ENCODE measurements at regions not wholly inside any gene's neighbourhood (a gene's known extent, or its start where the extent isn't known, plus 50 kb on each side); places are given as distances from the start of the nearest gene placed in this dataset.
"Not testable (repeated sequence)": the region's sequence is repeated elsewhere in the genome, so short reads cannot be mapped to it uniquely, and the experiment has no call there.

DNA sequence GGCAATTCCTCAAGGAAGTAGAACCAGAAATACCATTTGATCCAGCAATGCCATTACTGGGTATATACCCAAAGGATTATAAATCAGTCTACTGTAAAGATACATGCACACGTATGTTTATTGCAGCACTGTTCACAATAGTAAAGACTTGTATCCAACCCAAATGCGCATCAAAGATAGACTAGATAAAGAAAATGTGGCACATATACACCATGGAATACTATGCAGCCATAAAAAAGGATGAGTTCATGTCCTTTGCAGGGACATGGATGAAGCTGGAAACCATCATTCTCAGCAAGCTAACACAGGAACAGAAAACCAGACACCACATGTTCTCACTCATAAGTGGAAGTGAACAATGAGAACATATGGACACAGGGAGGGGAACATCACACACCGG lies 130.0 kb upstream of the HS3ST4 start:
- not testable (repeated sequence) for DNase-seq

DNA sequence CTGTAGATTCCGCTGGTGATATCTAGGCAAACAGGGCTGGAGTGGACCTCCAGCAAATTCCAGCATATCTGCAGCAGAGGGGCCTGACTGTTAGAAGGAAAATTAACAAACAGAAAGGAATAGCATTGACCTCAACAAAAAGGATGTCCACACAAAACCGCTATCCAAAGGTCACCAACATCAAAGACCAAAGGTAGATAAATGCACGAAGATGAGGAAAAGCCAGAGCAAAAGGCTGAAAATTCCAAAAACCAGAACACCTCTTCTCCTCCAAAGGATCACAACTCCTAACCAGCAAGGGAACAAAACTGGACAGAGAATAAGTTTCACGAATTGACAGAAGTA lies 134.8 kb upstream of the HS3ST4 start:
- not testable (repeated sequence) for DNase-seq

DNA sequence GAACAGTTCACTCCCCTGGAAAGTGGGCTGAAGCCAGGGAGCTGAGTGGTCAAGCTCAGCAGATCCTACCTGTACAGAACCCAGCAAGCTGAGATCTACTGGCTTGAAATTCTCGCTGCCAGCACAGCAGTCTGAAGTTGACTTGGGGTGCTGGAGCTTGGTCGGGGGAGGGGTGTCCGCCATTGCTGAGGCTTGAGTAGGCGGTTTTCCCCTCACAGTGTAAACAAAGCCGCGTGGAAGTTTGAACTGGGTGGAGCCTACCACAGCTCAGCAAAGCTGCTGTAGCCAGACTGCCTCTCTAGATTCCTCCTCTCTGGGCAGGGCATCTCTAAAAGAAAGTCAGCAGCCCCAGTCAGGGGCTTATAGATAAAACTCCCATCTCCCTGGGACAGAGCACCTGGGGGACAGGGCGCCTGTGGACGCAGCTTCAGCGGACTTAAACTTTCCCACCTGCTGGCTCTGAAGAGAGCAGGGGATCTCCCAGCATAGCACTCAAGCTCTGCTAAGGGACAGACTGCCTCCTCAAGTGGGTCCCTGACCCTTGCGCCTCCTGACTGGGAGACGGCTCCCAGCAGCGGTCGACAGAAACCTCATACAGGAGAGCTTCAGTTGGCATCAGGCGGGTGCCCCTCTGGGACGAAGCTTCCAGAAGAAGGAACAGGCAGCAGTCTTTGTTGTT lies 135.3 kb upstream of the HS3ST4 start:
- not testable (repeated sequence) for DNase-seq

DNA sequence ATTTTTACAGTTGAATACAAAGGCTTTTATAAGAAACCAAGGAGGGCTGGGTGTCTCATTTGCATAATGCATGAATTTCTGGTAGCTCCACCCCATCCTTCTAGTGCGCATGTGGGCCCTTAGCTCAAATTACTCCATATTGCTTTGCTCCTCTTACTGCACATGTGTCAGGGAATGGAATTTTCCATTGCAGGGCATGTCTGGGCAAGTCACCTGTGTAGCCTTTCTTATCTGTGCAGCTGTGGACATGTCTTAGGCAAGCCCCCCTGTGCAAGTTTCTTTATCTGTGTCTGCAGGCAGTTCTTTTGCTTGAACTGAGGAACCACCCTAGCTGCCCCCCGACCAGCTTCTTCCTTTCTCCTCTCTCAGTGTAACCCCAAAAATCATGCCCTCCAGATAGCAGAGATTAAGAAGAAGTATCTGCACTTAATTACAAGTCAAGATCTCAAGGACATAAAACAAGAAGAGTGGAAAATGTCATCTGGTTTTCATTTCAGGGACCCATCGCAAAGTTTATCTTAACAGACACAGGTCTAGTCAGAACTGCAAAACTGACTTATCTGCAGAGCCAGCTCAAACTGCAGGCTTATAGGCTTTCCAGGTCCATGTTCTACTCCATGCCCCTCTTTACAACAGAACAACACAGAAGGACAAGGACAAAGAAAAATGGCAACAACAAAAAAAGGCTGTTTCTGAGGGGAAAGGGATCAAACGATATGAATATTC lies 137.9 kb upstream of the HS3ST4 start:
- DNase-seq: no peak

DNA sequence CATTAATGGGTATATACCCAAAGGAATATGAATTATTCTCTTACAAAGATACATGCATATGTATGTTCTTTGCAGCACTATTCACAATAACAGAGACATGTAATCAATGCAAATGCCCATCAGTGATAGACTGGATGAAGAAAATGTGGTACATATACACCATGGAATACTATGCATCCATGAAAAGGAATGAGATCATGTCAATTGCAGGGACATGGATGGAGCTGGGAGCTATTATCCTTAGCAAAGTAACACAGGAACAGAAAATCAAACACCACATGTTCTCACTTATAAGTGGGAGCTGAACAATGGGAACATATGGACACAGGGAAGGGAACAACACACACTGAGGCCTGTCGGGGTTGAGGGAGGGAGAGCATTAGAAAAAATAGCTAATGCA lies 141.1 kb upstream of the HS3ST4 start:
- no peak for DNase-seq

DNA sequence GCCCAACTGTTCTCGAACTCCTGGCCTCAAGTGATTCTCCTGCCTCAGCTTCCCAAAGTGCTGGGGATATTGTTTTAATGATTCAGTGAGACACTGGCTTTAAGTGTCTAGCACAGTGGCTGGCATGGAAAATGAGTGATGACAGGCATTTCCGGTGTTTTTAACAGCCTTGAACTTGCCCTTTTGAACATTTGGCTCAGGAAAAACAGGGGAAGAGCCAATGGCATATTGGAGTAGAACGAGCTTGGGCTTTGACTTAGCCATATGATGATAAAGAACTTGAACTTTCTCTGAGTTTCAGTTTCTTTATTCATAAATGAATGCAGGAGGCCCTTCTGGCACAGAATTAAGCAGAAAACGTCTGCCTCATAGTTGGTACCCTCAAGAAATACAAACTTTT lies 145.0 kb upstream of the HS3ST4 start:
- DNase-seq: no peak

DNA sequence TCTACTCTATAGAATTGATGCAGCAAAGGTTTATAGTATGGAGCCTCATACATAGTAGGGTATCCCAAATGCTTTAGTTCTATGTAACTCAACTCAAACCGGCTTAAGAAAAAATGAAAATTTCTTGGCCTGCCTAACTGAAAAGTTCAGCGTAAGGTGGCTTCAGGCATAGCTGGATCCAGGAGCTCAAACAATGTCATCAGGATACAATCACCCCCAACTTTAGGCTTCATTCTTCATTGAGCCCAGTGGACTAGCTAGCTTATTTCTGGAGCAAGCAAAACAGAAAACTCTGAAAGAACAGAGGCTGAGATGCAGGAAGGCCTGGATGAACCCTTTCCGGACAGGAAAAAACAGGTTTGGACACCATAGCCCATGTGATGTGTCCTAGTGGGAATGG lies 147.5 kb upstream of the HS3ST4 start:
- DNase-seq: no peak

DNA sequence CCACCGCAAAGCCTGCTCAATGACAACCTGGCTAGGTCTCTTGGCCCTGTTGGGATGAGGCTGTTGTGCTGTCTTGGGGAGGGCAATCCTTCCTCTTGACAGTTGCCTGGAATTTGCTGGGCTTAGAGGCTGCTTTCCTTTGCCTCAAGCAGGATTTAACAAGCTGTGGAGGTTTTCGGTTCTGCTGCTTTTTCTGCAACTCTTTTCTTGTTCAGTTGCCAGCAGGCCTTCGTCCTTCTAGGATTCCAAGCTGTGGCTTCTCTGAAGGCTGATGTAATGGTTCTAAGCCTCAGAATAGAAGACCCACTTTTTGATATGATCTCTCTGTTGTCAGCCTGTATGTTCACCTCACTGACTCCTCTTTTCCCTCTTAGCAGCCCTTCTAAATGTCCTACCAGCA lies 149.5 kb upstream of the HS3ST4 start:
- DNase-seq: no peak

DNA sequence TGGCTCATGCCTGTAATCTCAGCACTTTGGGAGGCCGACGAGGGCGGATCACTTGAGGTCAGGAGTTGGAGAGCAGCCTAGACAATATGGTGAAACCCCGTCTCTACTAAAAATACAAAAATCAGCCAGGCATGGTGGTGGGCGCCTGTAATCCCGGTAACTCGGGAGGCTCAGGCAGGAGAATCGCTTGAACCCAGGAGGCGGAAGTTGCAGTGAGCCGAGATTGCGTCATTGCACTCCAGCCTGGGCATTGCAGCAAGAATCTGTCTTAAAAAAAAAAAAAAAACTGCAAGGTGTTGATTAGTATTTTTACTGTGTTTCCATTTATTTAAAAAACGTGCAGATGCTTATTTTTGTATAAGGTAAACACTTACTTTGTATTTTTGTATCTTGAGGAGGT lies 152.0 kb upstream of the HS3ST4 start:
- DNase-seq: not testable (repeated sequence)

DNA sequence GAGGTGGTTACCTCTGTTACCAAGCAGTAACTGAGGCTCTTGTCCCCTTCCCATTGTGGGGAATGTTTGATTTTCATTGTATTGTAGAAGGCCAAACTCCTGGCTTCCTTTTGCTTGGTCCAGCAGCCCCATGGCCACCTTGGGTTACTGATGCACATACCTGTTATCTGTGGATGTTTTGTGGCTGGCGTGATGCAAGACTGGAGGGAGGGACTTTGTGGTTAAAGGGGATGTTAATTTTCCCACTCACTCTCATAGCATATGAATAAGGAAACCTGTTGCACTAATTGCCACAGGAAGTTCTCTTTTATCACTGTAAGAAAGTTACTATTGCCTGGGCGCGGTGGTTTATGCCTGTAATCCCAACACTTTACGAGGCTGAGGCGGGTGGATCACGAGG lies 168.6 kb upstream of the HS3ST4 start:
- DNase-seq: no peak

DNA sequence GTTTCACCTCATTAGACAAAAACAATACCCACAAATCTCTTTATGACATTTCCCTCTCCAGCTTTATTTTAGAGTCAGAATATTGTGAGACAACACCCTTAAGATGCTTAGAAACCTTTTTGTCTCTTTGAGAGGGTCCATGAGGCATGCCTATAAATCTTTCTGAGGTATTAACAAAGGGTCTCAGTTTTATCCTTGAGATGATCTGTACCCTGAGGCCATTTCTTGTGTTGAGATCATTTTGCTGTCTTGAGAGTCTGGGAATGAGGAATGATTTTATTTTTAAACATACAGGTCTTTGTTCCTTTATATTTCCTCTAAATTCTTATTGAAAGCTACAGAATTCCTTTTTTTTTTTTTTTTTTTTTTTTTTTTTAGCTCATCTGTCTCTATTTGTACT lies 179.7 kb upstream of the HS3ST4 start:
- DNase-seq: no peak

DNA sequence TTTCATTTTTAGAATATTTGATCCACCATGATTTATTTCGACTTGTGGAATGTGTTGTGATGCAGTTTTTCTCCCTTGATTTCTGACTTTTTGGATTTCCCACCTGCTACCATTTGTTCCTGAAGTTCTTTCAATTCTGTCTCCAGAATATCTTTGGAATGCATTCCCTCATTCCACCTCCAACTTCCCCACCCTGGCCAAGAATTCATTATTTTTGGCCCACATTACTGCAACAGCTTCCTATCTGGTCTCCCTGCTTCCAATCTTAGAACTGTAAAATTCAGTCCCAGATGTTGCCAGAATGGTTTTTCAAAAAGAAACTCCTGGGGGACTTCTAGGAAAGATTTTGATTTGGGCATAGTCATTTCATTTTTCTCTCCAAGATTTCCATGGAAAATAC lies 182.3 kb upstream of the HS3ST4 start:
- DNase-seq: no peak

DNA sequence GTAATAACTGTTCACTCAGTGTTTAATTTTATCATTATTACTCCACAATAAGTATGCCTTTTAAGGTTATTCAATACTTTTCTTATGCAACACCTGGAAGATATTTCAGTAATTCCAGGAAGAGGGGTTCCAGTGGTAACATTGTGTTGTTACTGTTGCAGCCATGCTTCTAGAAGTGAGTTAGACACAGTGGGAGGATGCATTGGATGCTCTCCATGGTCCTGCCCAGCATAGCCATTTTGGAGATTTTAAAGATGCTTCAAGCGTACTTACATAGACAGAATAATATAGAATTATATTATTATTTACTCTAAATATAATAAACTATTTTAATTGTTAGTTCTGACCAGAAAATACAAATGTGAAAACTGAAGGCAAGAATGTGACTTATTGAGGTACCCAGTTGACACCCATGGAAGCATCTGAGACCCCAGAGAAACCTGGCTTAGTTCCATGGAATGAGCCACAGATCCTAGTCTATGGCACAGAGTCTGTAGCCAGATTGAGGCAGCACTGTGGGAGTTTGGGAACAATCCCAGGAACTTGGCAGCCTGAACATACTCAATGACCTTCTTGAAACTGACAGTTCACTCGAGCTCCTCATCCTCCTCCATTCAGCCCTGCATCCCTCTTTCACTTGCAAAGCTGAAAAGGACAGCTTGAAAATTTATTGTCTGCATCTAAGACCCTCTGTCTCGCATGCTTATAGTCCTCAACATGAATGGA lies 190.1 kb upstream of the HS3ST4 start:
- no peak for DNase-seq

DNA sequence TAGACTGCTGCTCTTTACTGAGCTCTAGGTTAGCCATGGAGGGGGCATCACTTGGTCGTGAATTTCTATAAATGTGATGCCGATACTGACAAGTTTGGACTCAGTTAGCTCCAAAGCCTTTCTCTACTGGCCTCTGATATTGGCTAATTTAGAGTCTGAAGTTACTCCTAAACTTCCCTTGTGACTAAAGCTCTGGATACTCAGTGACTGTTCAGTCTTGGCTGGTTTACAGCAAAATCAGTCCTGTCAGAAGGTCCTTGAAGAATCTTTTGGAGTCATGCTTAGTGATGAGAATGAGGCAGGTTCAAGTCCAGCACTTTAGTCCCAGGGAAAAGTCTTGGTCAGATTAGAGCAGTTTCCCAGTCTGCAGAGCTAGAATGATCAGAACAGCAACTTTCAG lies 197.5 kb upstream of the HS3ST4 start:
- DNase-seq: no peak

DNA sequence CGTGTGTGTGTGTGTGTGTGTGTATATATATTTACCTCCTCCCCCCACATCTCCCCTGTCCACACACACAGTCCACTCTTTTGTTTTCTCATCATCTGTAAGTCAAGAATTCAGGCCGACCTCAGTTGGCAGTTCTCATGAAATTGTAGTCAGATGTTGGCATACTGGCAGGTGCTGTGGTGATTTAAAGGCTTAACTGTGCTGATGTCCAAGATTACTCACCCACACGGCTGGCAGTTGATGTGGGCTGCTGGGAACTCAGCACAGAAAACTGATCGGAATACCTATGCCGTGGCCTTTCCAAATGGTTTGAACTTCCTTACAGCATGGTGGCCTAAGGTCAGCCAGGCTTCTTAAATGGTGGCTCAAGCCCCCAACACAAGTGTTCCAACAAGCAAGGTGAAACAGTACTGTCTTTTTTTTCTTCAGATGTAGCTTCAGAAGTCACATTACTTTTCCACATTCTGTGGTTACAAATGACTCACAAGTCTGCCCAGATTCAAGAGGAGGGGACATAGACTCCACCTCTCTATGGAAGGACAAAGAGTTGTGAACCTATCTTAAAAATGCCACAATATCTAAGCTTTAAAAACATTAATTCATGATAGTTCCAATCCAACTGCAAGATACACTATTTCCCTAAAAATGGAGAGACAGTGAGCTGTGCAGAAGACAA lies 198.5 kb upstream of the HS3ST4 start:
- no peak for DNase-seq

DNA sequence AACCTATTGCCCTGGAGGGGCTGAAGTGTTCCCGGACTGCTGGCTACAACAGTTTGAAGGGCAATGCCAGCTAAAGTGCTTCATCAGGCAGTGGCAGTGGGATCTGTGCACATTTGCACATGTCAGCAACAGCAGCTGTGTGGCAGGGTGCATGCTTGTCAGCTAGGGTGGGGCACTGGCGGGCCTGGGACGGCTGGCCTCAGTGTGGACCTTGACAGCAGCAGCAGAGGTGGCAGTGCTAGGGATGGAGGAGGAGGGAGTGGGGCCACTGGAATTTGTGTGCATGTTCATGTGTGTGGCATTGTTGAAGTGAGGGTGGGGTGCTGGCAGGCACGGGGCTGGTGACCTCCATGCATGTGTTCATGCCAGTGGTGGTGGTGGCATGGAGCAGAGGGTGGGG lies 203.3 kb upstream of the HS3ST4 start:
- DNase-seq: no peak

DNA sequence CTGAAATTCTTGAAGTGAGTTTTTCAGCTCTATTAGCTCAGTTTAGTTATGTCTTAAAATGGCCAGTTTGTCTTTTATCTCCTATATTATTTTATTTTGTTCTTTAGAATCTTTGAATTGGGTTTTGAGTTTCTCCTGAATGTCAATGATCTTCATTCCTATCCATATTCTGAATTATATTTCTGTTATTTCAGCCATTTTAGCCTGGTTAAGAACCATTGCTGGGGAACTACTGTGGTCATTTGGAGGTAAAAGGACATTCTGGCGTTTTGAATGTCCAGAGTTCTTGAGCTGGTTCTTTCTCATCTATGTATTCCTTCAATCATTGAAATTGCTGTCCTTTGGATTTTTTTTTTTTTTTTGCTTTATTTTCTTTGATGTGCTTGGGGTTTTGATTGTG lies 203.9 kb upstream of the HS3ST4 start:
- DNase-seq: no peak

DNA sequence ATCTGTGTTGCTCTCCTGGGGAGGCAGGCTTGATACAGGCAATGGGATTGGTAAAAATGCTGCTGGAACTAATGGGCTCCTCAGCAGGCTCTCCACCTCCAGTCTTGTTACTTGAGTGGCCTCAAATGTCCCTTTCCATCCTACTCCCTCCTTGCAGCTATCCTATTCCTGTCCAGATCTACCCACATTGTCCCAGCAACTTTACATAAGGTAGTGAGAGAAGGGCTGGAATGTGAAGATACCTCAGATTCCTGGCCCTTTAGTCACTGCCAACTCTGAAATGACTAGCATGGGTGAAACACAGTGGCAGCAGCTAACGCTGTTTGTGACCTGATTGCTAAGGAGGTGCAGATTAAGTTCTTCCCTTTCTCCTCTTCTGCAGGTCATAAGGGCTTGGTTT lies 210.1 kb upstream of the HS3ST4 start:
- no peak for DNase-seq

DNA sequence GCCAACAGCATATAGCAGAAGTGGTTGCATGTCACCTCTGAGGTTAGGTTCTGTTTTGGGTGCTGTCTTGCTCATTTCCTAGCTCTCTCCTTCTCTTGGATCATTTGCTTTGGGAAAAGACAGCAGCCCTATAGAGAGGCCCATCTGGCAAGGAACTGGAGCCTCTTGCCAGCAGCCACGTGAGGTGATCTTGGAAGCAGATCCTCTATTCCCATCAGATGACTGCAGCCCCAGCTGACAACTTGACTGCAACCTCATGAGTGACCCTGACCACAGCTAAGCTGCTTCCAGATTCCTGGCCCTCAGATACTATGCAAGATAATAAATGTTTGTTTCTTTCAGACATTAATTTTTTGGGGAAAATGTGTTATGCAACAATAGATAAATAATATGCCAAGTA lies 213.3 kb upstream of the HS3ST4 start:
- no peak for DNase-seq

DNA sequence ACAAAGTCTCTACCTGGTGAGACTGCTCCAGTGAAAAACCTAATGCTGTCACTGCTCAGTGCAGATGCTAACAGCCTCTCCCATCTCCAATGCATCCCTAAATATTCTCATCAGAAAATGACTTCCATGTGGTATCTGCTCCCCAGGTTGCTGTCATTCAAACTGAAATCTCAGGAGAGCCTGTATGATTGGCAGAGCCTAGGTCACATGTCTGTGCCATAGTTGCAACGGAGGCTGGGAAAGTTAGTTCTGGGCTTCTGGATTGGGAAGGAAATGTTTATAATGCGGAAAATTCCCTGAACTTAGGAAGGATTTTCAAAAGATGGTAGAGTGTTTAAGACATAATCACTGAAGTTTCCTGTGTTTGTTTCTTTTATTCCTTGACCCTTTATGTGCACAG lies 206.4 kb upstream of the ZKSCAN2 start:
- DNase-seq: no peak

DNA sequence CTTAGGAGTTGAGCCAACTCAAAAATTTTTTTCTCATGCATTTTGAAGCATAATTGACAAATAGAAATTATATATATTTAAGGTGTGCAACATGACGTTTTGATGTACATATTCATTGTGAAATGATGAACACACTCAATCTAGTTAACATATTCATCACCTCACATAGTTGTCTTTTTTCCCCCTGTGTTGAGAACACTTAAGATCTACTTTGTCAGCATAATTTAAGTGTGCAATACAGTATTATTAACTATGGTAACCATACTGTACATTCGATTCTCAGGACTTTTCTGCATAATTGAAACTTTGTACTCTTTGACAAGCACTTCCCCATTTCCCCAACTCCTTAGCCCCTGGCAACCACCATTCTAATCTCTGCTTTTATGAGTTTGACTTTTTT lies 192.2 kb upstream of the ZKSCAN2 start:
- no peak for DNase-seq

DNA sequence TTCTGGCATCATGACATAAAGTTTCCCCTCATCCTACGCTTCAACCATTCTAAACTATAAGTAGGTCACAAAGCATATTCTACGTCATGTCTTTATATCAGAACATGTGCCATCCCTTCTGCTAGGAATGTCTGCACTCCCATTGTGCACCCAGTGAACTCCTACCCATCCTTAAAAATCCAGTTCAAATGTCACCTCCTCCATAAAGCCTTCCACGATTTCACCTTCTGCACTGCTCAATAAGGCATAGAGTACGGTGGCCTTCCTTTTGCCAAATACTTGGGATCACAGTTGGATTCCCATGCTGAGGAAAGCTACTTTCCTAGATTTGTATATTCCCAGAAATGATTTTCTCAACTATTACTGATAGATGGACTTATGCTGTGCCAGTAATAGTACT lies 186.3 kb upstream of the ZKSCAN2 start:
- DNase-seq: no peak

DNA sequence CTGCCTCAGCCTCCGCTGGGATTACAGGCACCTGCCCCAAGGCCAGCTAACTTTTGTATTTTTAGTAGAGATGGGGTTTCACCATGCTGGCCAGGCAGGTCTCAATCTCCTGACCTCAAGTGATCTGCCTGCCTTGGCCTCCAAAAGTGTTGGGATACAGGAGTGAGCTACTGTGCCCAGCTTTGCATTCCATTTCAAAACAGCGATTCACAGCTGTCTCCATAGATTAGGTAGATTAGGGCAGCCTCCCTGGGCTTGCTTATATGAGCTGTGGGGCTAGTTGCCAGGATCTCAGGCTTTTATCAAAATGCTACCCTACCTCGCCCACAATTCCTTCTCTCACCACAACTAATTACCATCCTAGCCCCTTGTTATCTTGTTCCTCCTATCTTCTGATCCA lies 176.4 kb upstream of the ZKSCAN2 start:
- DNase-seq: no peak

DNA sequence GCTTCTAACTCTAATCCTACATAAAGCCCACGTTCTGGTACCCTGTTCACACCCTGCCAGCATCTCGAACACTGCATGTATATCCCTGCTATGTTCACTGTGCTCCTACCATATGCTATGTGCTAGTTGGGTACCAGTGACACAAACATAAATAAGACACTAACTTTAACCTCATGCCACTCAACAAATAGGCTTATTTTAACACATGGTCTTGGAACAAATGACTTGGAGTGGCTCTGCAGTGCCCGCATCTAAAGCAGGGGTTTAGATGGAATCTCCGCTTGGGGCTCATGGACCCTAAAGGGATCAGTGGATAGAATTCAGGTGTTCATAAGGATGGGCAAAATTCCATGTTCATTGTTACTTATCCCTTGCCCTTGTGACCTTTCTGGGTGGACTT lies 175.7 kb upstream of the ZKSCAN2 start:
- DNase-seq: no peak
